ENCODE measurements at regions not wholly inside any gene's neighbourhood (a gene's known extent, or its start where the extent isn't known, plus 50 kb on each side); places are given as distances from the start of the nearest gene placed in this dataset.
"Not testable (repeated sequence)": the region's sequence is repeated elsewhere in the genome, so short reads cannot be mapped to it uniquely, and the experiment has no call there.

DNA sequence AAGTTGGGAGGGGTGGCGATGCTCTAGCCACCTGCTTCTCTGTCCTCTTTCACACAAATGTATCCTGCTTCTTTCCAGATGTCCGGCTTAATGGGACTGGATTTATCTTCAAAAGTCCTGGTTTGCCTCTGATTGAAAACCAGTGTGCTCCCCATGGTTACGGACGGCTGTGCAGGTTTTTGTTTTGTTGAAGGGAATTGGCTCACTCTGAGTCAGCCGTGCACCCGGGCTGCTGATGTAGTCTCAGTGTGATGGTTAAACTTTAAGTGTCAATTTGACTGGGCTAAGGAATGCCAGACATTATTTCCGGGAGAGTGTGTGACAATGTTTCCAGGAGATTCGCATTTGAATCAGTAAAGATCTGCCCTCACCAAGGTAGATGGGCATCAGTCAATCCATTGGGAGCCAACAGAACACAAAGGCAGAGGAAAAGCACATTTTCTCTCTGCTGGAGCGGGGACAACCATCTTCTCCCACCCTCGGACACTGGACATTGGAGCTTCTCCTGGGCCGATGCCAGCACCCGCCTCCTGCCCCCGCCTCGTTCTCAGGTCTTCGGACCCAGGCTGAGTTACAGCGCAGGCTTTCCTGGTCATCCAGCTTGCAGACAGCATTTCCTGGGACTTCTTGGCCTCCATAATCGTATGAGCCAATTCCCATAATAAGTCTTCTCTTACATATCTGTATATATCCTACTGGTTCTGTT is 126.9 kb upstream of the TNRC6C start:
- peak in 3 of 10 donors; percentile 34 to 90 (median 45) for DNase-seq
- intact Hi-C loops (cut with DNase I) = no loop called here

DNA sequence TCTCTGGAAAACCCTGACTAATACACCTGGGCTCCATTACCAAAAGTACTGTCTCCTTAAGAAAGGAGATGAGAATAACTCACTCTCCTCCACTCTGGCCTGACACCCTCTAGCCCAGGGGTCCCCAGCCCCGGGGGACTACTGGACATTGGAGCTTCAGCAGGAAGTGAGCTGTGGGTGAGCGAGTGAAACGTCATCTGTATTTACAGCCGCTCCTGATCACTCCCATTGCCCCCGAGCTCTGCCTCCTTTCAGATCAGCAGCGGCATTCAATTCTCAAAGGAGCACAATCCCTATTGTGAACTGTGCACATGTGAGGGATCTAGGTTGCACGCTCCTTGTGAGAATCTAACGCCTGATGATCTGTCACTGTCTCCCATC is 126.3 kb upstream of the TNRC6C start:
- DNase-seq = peak in 1 of 10 donors; percentile 59
- intact Hi-C loops (cut with DNase I) = no loop called here

DNA sequence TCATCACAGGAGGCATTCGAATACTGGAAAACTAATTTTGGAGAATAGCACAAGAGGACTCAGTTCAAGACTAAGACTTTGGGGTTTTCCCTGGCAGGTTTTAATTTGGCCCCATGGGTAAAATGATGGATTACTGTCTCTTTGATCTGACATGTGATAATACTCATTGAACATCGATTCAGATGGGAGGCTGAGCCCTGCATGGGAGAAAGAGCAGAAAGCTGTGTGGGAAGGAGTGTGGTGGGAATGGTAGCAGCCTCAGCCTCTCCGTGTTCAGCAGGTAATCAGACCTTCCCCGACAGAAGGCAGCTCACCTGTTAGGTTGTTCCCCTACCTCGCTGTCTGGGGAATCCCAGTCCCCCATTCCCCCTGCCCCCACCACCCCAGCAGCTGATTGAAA is 124.7 kb upstream of the TNRC6C start:
- DNase-seq = peak in 1 of 10 donors; percentile 33
- intact Hi-C loops (cut with DNase I) = no loop called here

DNA sequence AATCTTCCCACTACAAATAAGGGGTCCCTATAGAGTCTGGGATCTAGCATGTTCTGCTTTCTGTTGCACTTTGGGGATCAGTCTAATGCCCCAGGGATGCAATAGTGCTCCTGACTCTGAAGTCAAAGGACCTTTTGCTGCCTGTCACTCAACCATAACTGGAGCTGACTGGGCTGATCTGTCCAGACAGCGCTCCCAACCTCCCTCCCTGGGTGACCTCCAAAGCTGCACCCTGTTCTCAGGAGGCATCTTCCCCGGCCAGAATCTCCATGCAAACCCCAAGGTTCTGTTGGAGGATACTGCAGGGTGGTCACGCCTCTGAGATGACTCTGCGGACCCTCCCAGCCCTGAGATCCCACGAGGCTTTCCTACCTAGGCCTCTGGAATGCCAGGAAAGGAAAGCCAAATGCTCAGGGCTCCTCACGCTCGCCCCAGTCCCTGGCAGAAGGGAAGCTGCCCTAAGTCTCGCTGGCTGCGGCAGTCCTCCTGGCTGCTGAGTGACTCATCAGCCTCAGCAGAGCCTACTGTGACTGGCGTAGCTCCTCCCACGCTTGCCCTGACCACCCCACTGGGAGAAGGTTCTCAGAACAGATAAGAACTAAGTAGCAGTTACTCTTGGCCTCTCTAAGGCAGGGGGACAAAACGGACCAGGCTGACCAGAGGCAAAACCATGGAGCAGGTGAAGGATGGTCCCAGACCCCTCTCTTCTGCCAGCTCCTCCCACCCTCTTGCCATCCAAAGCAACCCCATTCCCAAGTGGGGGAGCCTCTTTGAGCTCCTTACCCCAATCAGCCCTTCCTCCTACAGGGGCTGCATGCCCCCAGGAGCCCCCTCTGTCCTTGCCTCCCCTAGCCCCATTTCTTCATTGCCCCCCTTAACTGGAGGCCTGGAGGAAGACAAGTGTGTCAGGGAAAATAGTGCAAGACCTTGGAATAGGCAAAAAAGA is 124.1 kb upstream of the TNRC6C start:
- intact Hi-C loops (cut with DNase I) = no loop called here
- DNase-seq = peak in 8 of 10 donors; percentile 51 to 97 (median 74)

- intact Hi-C loops (cut with DNase I) = no loop called here
- no peak for DNase-seq
Measured at GRCh38 chr17:77836557-77837041, 121.9 kb upstream of the TNRC6C start.

DNA sequence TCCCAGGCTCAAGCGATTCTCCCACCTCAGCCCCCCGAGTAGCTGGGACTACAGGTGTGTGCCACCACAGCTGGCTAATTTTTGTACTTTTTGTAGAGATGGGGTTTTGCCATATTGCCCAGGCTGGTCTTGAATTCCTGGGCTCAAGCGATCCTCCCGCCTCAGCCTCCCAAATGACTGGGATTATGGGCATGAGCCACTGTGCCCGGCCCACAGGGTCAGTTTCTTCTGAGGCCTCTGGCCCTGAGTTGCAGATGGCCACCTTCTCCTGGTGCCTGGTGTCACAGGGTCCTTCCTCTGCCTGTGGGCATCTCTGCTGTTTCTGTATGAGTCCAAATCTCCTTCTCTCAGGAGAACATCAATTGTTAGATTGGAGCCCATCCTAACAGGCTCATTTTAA is 121.4 kb upstream of the TNRC6C start:
- intact Hi-C loops (cut with DNase I) = not testable (repeated sequence)
- DNase-seq = peak in 2 of 10 donors; percentile 26 to 45

DNA sequence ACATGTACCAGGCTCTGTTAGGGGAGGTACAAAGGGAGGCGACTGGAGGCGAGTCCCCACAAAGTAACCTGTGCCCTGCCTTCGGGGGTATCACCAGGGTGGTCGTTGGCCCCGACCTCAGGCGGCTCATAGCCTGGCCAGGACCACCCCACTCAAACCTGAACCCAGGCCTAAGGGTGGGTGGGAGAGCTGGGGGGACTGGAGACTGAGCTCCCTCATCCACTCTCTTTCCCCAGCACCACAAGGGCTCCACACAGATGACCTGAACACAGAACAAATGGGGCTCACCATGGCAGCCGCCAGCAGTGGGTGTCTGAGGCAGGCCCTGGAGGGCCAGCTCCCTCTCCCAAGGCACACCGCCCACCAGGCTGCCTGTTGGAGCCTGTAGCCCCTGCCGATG is 120.6 kb upstream of the TNRC6C start:
- DNase-seq = peak in 3 of 10 donors; percentile 9 to 61 (median 44)
- intact Hi-C loops (cut with DNase I) = no loop called here

- intact Hi-C loops (cut with DNase I) = no loop called here
- peak in 4 of 10 donors; percentile 15 to 70 (median 29) for DNase-seq
Measured at GRCh38 chr17:77838748-77839697, 119.5 kb upstream of the TNRC6C start.

DNA sequence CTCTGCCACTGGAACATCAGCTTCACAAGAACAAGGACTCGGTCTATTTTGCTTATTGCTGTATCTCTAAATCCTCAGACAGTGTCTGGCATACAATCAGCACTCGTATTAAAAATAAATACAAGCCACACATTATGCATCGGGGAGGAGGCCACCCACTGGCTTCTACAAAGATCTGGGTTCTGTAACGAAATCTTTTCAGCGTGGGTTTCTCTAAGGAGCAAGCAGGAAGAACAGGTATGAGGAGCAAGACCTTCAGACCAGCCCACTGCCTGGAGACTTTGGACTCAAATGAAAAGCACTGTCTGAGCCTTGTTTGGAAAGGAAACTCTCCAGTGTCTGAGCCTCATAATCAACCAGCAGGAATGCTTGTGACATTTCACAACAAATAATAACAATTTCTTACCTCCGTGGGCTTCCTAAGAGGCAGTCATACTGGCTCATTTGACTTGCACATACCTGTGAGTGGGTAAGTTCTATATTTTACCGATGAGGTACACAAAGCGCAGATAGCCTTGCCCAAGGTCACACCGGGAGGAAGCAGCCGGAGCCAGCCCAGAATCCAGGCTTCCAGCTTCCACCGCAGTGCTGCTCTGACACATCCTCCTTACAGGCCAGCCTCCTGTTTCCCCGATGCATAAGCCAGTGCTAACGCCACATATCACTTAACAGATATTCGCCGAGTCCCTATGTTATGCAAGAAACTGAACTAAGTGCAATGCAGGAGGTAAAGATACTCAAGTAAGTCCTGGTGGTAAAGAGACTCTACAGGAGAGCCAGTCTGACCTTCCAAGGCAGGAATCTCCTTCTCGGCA is 118.6 kb upstream of the TNRC6C start:
- intact Hi-C loops (cut with DNase I) = no loop called here
- DNase-seq = peak in 3 of 10 donors; percentile 20 to 79 (median 72)

DNA sequence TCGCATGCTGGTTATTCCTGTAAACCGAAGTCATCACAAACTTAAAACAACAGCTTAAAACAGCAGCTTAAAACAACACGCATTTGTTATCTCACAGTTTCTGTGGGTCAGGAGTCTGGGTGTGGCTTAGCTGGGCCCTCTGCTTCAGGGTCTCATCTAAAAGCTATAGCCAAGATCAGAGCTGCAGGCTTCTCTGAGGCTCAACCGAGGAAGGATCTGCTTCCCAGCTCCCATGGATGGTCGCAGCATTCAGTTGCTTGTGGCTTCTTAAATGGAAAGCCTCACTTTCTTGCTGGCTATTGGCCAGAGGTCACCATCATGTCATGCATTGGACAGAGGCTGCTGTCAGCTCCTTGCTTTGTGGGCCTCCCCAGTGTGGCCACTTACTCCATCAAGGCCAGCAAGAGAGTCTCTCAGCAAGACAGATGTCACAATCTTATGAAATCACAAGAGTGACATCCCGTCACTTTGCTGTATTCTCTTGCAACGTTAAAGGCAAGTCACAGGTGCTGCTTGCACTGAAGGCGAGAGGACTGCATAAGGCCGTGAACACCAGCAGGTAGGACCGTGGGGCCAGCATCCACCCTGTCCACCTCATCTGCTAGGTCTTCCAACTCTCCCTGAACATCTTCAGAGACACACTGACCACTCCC is 117.9 kb upstream of the TNRC6C start:
- intact Hi-C loops (cut with DNase I) = no loop called here
- peak in 3 of 10 donors; percentile 4 to 43 (median 16) for DNase-seq

GRCh38 chr17:77841742-77842527 is 116.6 kb upstream of the TNRC6C start:
- peak in 3 of 10 donors; percentile 16 to 69 (median 26) for DNase-seq
- intact Hi-C loops (cut with DNase I) = no loop called here

GRCh38 chr17:77842528-77843147 is 115.9 kb upstream of the TNRC6C start:
- DNase-seq = peak in 2 of 10 donors; percentile 18 to 23
- intact Hi-C loops (cut with DNase I) = no loop called here

- DNase-seq = peak in 3 of 10 donors; percentile 12 to 54 (median 43)
- intact Hi-C loops (cut with DNase I) = not testable (repeated sequence)
Measured at GRCh38 chr17:77843255-77843895, 115.1 kb upstream of the TNRC6C start.

DNA sequence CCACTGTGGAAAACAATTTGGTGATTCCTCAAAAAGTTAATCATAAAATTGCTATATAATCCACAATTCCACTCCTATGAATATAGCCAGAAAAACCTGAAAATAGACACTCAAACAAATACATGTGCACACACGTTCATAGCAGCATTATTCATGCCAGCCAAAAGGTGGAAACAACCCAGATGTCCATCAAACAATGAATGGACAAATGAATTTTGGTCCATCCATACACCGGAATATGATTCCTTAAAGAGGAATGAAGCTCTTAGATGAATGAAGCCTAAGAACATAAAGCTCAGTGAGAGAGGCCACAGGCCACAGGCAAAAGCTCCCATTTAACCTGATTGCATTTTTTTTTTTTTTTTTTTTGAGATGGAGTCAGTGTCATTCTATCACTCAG is 114.6 kb upstream of the TNRC6C start:
- intact Hi-C loops (cut with DNase I) = no loop called here
- no peak for DNase-seq

- intact Hi-C loops (cut with DNase I) = no loop called here
- peak in 4 of 10 donors; percentile 16 to 77 (median 54) for DNase-seq
Measured at GRCh38 chr17:77844681-77845080, 113.8 kb upstream of the TNRC6C start.

- intact Hi-C loops (cut with DNase I) = no loop called here
Measured at GRCh38 chr17:77845541-77846225, 112.8 kb upstream of the TNRC6C start.

More at GRCh38 chr17:77845541-77846225, 112.8 kb upstream of the TNRC6C start:
- DNase-seq = peak in 4 of 10 donors; percentile 5 to 71 (median 44)
